GM21723 (cell line): ENCODE measurements at regions not wholly inside any gene's neighbourhood (a gene's known extent, or its start where the extent isn't known, plus 50 kb on each side); places are given as distances from the start of the nearest gene placed in this dataset.
"Not testable (repeated sequence)": the region's sequence is repeated elsewhere in the genome, so short reads cannot be mapped to it uniquely, and the experiment has no call there.

Source experiments
- ATAC-seq: cut with Tn5 transposase; IDR thresholded peaks from one replicate; pipeline ENCODE4 v1.9.1; 2021; ENCODE audit warnings: mild to moderate bottlenecking, moderate library complexity; ENCODE audit not compliant: unreplicated experiment

DNA sequence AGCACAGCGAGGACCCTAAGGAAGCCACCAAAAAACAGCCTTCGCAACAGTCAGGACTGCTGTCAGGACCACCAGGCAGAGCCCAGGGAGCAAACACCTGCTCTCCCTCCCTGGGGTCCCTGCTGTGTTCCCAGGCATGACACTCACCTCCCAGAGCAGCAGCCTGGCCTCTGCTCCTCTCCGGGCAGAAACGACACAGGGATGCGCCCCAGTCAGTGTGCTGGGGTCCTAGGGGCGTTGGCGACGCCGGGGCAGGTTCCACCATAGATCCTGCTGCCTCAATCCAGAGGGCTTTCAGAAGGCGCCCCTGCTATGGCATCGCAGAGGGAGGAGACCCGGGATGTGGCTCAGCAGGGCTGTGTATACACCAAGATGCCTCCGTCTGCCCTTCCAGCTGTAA lies 169.7 kb upstream of the FOXD4L5 start:
- ATAC-seq, result not testable (repeated sequence)

GRCh38 chr9:65454034-65454433 lies 169.0 kb upstream of the FOXD4L5 start:
- not testable (repeated sequence) for ATAC-seq

DNA sequence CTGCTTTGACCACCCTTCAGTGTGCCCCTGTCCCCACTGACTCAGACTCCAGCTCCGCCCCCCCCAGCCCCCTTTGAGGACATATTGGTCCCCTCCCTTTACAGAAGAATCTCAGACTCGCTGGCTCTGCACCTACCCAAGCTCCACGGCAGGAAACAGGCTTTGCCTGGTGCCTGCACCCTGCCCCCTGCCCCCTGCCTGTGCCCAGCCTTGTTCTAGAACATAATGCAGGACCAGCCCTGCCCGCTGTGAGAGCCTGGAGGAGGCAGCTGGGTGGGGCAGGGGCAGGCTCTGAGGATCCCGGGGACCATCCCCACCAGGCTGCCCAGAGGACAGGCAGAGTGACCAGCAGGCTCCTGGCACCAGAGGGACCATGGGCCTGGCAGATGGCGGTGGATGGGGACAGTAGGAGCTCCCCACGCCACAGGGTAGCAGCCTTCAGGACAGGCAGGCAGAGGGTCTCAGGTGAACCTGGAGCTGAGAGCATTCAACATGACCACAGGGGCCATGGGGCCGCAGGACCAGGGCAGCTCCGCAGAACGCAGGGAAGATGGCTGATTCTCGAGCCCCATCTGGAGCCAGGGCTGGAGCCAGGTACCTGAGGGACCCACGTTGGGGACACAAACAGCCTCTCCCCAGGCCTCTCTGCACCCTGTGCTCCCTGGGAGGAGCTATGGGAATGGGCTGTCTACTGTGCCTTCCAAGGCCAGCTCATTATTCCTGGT lies 165.0 kb upstream of the FOXD4L5 start:
- ATAC-seq, result not testable (repeated sequence)

DNA sequence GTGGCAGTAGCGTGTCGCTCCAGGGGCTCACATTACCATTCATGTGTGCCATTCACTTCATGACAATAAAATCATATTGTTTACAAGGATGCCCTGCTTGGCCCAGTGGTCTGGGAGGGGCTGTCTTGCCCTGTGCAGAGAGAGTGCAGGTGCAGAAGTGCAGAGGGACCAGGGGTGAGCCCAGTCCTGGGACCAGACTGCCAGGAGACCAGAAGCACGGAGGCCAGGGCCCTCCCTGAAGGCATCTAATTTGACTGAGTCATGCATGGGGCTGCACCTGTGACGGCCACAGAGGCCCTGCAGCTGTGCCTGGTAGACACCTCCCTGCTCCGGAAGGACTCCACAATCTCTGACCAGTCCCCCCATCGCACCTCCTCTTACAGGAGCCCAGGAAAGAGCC lies 164.4 kb upstream of the FOXD4L5 start:
- ATAC-seq, result no peak

GRCh38 chr9:65447146-65447545 lies 162.1 kb upstream of the FOXD4L5 start:
- ATAC-seq, result not testable (repeated sequence)

DNA sequence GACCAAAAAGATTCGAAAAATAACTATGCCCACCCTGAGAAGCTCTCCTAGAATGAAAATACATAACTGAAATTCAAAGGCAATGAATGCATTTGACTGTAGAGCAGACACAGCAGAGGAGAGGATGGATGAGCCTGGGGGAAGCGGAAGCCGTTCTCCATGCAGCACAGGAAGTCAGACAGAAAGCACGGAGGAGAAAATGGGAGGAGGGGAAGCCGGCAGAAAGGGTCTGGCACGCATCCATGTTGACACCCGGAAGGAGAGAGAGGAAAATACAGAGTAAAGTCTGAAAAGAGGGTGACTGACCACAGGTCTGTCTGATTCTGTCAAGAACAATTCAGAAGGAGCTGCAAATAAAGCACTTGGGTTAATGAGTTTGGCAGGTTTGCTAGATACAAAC lies 161.0 kb upstream of the FOXD4L5 start:
- ATAC-seq, result not testable (repeated sequence)

- no peak for ATAC-seq
Measured at GRCh38 chr9:65444943-65445342, 159.9 kb upstream of the FOXD4L5 start.

DNA sequence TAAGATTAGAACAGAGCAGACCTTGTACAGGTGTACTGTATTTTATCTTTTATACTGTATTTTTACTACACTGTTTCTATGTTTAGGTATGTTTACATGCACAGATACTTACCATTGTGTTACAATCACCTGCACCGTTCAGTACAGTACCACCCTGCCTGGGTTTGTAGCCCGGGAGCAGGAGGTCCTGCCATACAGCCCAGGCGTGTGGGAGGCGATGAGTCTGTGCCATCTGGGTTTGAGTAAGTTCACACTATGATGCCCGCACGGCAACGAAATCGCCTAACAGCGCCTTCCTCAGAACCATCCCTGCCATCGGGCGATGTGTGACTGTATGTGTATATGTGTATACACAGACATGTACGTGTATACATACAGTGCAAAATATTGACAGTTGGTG lies 157.1 kb upstream of the FOXD4L5 start:
- ATAC-seq, result not testable (repeated sequence)

- ATAC-seq, result not testable (repeated sequence)
Measured at GRCh38 chr9:65441324-65441920, 156.4 kb upstream of the FOXD4L5 start.

DNA sequence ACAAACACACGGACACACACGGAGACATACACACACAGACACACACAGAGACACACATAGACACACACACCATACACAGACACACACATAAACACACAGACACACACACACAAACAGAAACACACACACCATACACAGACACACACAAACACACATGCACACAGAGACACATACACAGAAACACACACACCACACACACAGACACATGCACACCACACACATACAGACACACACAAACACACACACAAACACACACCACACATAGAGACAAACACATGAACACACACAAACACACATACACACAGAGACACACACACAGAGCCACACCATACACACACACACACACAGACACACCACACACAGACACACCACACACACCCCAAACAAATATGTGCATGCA lies 152.7 kb upstream of the FOXD4L5 start:
- no peak for ATAC-seq

GRCh38 chr9:65435464-65435863 lies 150.5 kb upstream of the FOXD4L5 start:
- ATAC-seq, result no peak

DNA sequence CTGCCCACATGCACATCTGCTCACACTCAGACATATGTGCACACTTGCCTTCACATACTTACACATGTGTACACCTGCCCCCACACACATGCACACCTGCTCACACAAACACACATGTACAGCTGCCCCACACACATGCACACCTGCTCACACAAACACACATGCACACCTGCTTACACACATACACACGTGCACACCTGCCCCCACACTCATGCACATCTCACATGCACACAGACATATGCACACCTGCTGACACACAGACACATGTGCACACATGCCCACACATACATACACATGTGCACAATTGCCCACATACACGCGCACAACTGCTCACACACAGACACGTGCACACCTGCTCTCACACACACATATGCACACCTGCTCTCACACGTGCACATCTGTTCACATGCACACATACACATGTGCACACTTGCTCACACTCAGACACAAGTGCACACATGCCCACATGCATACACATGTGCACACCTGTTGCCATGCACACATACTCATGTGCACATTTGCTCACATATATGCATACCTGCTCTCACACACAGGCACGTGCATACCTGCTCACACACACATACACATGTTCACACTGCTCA lies 147.8 kb upstream of the FOXD4L5 start:
- no peak for ATAC-seq

GRCh38 chr9:65432051-65432450 lies 147.0 kb upstream of the FOXD4L5 start:
- ATAC-seq, result no peak

DNA sequence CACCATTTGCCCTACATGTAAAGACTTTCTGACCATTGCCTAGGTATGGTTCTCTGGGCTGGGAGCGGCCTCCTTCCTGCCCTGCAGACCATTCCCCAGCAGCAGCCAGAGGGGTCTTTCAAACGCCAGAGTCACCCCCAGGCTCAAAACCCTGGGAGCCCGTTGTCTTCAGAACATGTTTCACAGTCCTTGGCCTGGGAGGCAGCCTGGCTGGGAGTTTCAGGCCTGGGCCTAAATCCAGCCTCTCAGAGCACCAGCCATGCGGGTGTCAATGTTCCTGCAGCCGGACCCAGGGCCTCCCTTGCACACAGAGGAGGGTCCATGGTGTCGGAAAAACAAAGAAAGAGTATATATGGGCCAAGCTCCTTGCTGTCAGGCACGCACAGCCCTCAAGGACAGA lies 145.2 kb upstream of the FOXD4L5 start:
- no peak for ATAC-seq

GRCh38 chr9:65427361-65427760 lies 142.4 kb upstream of the FOXD4L5 start:
- not testable (repeated sequence) for ATAC-seq

GRCh38 chr9:65426813-65427212 lies 141.8 kb upstream of the FOXD4L5 start:
- not testable (repeated sequence) for ATAC-seq

- no peak for ATAC-seq
Measured at GRCh38 chr9:65426231-65426630, 141.2 kb upstream of the FOXD4L5 start.

DNA sequence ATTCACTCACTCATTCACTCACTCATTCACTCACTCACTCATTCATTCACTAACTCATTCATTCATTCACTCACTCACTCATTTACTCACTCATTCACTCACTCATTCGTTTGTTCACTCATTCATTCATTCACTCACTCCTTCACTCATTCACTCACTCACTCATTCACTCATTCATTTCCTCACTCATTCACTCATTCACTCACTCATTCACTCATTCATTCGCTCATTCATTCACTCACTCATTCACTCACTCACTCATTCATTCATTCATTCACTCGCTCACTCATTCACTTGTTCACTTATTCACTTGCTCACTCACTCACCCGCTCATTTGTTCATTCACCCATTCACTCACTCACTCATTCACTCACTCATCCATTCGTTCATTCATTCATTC lies 140.2 kb upstream of the FOXD4L5 start:
- not testable (repeated sequence) for ATAC-seq

DNA sequence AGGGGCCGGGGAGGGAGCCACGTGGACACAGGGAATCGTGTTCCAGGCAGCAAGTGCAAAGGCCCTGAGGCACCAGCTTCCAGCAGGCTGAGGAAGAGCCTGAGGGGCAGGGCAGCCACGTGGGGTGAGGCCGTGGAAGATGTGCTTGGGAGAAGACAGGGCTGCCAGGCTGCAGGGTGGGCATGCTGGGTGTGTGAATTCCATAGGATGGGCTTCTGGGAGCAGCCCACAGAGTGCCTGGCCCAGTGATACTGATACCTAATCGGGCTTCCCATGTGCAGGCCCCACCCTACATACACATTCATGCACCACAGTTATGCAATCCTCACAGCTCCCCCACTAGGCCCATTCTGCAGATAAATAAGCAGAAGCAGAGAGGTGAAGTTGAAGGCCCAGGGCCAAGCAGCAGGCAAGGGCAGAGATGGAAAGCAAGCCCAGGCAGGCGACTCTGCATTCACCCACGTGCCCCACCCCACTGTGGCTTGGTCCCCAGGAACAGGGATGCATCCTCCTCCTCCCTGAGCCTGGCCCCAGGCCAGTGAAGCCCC lies 139.5 kb upstream of the FOXD4L5 start:
- ATAC-seq, result not testable (repeated sequence)

GRCh38 chr9:65423691-65424436 lies 138.9 kb upstream of the FOXD4L5 start:
- not testable (repeated sequence) for ATAC-seq
